ENCODE measurements at regions not wholly inside any gene's neighbourhood (a gene's known extent, or its start where the extent isn't known, plus 50 kb on each side); places are given as distances from the start of the nearest gene placed in this dataset.

DNA sequence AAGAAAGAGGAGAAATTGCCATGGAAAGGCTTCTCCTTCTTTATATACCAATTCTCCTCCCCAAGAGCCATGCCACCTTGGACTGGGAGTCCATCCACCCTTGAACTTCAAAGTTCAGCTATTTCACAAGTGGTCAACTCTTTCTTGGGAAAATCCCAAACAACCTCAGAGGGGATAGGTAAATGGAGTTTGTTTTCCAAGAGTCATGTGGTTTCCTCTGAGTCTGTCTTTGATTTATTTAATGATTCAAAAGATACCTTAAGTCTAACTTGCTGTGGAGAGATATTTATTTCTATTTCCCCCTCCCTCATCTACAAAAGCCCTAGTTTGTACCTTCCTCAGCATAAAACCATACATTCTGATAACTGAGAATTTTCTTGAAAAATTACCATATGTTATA is 758.6 kb upstream of the IGFBP3 start:
- no peak for TF ChIP-seq POLR2A (IDR thresholded peaks at IDR 0.05)
- TF ChIP-seq, protein P1, sequence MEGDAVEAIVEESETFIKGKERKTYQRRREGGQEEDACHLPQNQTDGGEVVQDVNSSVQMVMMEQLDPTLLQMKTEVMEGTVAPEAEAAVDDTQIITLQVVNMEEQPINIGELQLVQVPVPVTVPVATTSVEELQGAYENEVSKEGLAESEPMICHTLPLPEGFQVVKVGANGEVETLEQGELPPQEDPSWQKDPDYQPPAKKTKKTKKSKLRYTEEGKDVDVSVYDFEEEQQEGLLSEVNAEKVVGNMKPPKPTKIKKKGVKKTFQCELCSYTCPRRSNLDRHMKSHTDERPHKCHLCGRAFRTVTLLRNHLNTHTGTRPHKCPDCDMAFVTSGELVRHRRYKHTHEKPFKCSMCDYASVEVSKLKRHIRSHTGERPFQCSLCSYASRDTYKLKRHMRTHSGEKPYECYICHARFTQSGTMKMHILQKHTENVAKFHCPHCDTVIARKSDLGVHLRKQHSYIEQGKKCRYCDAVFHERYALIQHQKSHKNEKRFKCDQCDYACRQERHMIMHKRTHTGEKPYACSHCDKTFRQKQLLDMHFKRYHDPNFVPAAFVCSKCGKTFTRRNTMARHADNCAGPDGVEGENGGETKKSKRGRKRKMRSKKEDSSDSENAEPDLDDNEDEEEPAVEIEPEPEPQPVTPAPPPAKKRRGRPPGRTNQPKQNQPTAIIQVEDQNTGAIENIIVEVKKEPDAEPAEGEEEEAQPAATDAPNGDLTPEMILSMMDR (IDR thresholded peaks at IDR 0.05) = no peak
